CD4-positive, alpha-beta T cell (primary cell): ENCODE measurements at regions not wholly inside any gene's neighbourhood (a gene's known extent, or its start where the extent isn't known, plus 50 kb on each side); places are given as distances from the start of the nearest gene placed in this dataset.
A peak's percentile ranks its signal among the peaks of the same experiment; 100 is the strongest.

Experiments used
- ATAC-seq: fragments of 200-7000 bp; cut with Tn5 transposase; one replicate; pipeline ENCODE4 v1.10.0; 2022; ENCODE audit warnings: mild to moderate bottlenecking; ENCODE audit not compliant: poor library complexity
- CTCF ChIA-PET: fragments of 350-600 bp; sonication (Branson Sonifier 250); formaldehyde crosslinking; loops from one replicate; lab custom pipeline; 2021; ENCODE audit warnings: antibody characterized with exemption, inconsistent platforms; lab: Charles Lee
- POLR2A ChIA-PET: fragments of 350-600 bp; sonication (Branson Sonifier 250); formaldehyde crosslinking; loops from one replicate; lab custom pipeline; 2021; ENCODE audit warnings: antibody characterized with exemption, inconsistent platforms; lab: Charles Lee
- DNase-seq, 14 experiments: peaks; one replicate each; pipeline ENCODE4 v3.0.0-alpha.2; 2013 to 2020; ENCODE audit warnings: mixed read lengths in 2 of 14
- H3K27ac ChIP-seq, 2 donors: one replicate each; pipeline versions ENCODE4 v1.5.1 to v1.7.0; 2013; ENCODE audit warnings: low read length in 2 of 2, low read depth in 1 of 2, mild to moderate bottlenecking in 1 of 2
- H3K27me3 ChIP-seq, 2 experiments: 1 replicate in 1 of 2; 2 replicates in 1 of 2; pipeline versions ENCODE4 v1.6.1 to v1.7.0; 2013; ENCODE audit warnings: low read length in 2 of 2, control low read depth in 1 of 2, mild to moderate bottlenecking in 1 of 2, moderate library complexity in 1 of 2; ENCODE audit not compliant: insufficient read depth in 2 of 2, control insufficient read depth in 1 of 2
- H3K36me3 ChIP-seq: one replicate; pipeline ENCODE4 v1.6.1; 2013; ENCODE audit warnings: low read length, control low read depth; ENCODE audit not compliant: insufficient read depth
- H3K4me1 ChIP-seq: one replicate; pipeline ENCODE4 v1.6.1; 2013; ENCODE audit warnings: low read length, control low read depth; ENCODE audit not compliant: insufficient read depth
- H3K4me3 ChIP-seq: one replicate; pipeline ENCODE4 v1.5.1; 2013; ENCODE audit warnings: mild to moderate bottlenecking, low read length, moderate library complexity
- H3K9me3 ChIP-seq, 2 experiments: 1 replicate in 1 of 2; 2 replicates in 1 of 2; pipeline versions ENCODE4 v1.6.1 to v1.7.0; 2013; ENCODE audit warnings: low read length in 2 of 2, mild to moderate bottlenecking in 2 of 2, control low read depth in 1 of 2, moderate library complexity in 1 of 2; ENCODE audit not compliant: control insufficient read depth in 1 of 2, insufficient read depth in 1 of 2
- H3K27ac Mint-ChIP-seq: one replicate; pipeline ENCODE4 v1.8.0; 2020; ENCODE audit warnings: mixed read lengths
- H3K27me3 Mint-ChIP-seq: one replicate; pipeline ENCODE4 v1.8.0; 2021; ENCODE audit warnings: mixed read lengths
- H3K36me3 Mint-ChIP-seq: one replicate; pipeline ENCODE4 v1.8.0; 2021; ENCODE audit warnings: low read depth, mixed read lengths
- H3K4me1 Mint-ChIP-seq: one replicate; pipeline ENCODE4 v1.8.0; 2021; ENCODE audit warnings: low read depth, mixed read lengths
- H3K4me3 Mint-ChIP-seq: one replicate; pipeline ENCODE4 v1.8.0; 2020; ENCODE audit warnings: mild to moderate bottlenecking, mixed read lengths
- H3K9me3 Mint-ChIP-seq: one replicate; pipeline ENCODE4 v1.8.0; 2020; ENCODE audit warnings: mixed read lengths
- CTCF ChIP-seq: fragments of 200-600 bp; IDR thresholded peaks from one replicate; pipeline ENCODE4 v1.8.0; 2022; ENCODE audit warnings: antibody characterized with exemption, mild to moderate bottlenecking
- intact Hi-C, 2 experiments: fragments of 100-400 bp; cut with DNase I in 1 of 2; cut with micrococcal nuclease in 1 of 2; formaldehyde crosslinking; loops; one replicate each; pipeline versions ENCODE4 v1.15.1 to v1.9.0; 2023 to 2025; cut with DNase I, micrococcal nuclease

- intact Hi-C loops: no loop called here
- no peaks in the 10 kb centered on the region for H3K4me1 Mint-ChIP-seq
- CTCF ChIA-PET: no interaction called here
Measured at GRCh38 chr20:5696011-5696559, 54.1 kb upstream of the SHLD1 start.

GRCh38 chr20:5691918-5692618 is 58.1 kb upstream of the SHLD1 start:
- CTCF ChIA-PET: no interaction called here
- DNase-seq (no peak), ATAC-seq (no peak)
- POLR2A ChIA-PET: no interaction called here
- H3K36me3 ChIP-seq: no peaks in the 10 kb centered on the region
- intact Hi-C loops: no loop called here
- Mint-ChIP-seq H3K36me3 (no peaks in the 10 kb centered on the region), H3K4me1 (peaks cover under 1% of the 10 kb centered on the region), H3K9me3 (no peaks in the 10 kb centered on the region), H3K4me3 (no peak overlapping the region), H3K27ac (no peak overlapping the region), H3K27me3 (no peaks in the 10 kb centered on the region)
- H3K27ac ChIP-seq: no peak overlapping the region
- no peaks in the 10 kb centered on the region for H3K4me1 ChIP-seq
- TF ChIP-seq CTCF: no peak
- H3K27me3 ChIP-seq: no peaks in the 10 kb centered on the region
- H3K9me3 ChIP-seq: peaks cover 0 to 5% of the 10 kb centered on the region in 2 experiments
- no peak overlapping the region for H3K4me3 ChIP-seq

More at GRCh38 chr20:5696011-5696559, 54.1 kb upstream of the SHLD1 start:
- Histone ChIP-seq H3K27ac (no peak overlapping the region), H3K4me1 (no peaks in the 10 kb centered on the region), H3K4me3 (no peak overlapping the region), H3K9me3 (peaks cover 0 to 11% of the 10 kb centered on the region in 2 experiments), H3K36me3 (no peaks in the 10 kb centered on the region), H3K27me3 (no peaks in the 10 kb centered on the region)
- no peak for TF ChIP-seq CTCF
- DNase-seq (no peak), ATAC-seq (no peak)
- POLR2A ChIA-PET: no interaction called here
- H3K4me3 Mint-ChIP-seq: no peak overlapping the region
- no peaks in the 10 kb centered on the region for H3K9me3 Mint-ChIP-seq
- no peaks in the 10 kb centered on the region for H3K36me3 Mint-ChIP-seq
- H3K27ac Mint-ChIP-seq: no peak overlapping the region
- no peaks in the 10 kb centered on the region for H3K27me3 Mint-ChIP-seq

- Histone ChIP-seq H3K36me3 (no peaks in the 10 kb centered on the region), H3K4me1 (no peaks in the 10 kb centered on the region), H3K27me3 (no peaks in the 10 kb centered on the region), H3K9me3 (no peaks in the 10 kb centered on the region), H3K4me3 (no peak overlapping the region), H3K27ac (no peak overlapping the region)
- no peak for TF ChIP-seq CTCF
- Mint-ChIP-seq H3K9me3 (no peaks in the 10 kb centered on the region), H3K4me1 (peaks cover 5% of the 10 kb centered on the region), H3K27ac (no peak overlapping the region), H3K27me3 (no peaks in the 10 kb centered on the region), H3K4me3 (no peak overlapping the region), H3K36me3 (no peaks in the 10 kb centered on the region)
- intact Hi-C loops: no loop called here
- POLR2A ChIA-PET: no interaction called here
- DNase-seq: peak in 2 of 14 experiments; percentile 18 to 19
- CTCF ChIA-PET: interaction anchor here (0.9 to 1.0 kb wide), 2 partner anchors 14 to 161 kb away, joined by 3 read pairs; no protein-coding TSS in a partner anchor
- ATAC-seq: no peak
Measured at GRCh38 chr20:5689463-5689862, 60.7 kb upstream of the SHLD1 start.
